A172 (cell line): ENCODE measurements at regions not wholly inside any gene's neighbourhood (a gene's known extent, or its start where the extent isn't known, plus 50 kb on each side); places are given as distances from the start of the nearest gene placed in this dataset.
A peak's percentile ranks its signal among the peaks of the same experiment; 100 is the strongest.
"Not testable (repeated sequence)": the region's sequence is repeated elsewhere in the genome, so short reads cannot be mapped to it uniquely, and the experiment has no call there.

Experiments used
- DNase-seq: peaks from one replicate; pipeline ENCODE4 v3.0.0-alpha.2; 2015; ENCODE audit warnings: low spot score

DNA sequence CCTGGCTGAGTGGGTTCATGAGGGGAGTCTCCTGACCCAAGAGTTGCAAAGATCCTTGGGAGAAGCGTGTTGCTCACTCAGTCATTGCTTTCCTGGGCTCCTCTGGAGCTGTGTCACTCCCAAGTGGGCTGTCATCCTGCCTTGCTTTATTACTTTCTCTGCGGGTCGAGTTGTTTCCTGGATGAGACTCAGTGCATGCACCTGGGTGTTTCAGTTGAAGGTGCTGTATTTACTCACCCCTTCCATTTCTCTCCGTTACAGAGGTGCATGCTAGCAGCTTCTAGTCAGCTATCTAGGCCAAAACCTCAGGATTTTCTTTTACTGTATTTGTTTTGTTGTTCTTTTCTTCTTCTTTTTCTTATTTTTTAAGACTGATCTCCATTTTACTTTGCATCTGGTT is 785.5 kb upstream of the EDIL3 start:
- DNase-seq, result no peak

- DNase-seq, result no peak
Measured at GRCh38 chr5:85173469-85173868, 788.8 kb upstream of the EDIL3 start.

DNA sequence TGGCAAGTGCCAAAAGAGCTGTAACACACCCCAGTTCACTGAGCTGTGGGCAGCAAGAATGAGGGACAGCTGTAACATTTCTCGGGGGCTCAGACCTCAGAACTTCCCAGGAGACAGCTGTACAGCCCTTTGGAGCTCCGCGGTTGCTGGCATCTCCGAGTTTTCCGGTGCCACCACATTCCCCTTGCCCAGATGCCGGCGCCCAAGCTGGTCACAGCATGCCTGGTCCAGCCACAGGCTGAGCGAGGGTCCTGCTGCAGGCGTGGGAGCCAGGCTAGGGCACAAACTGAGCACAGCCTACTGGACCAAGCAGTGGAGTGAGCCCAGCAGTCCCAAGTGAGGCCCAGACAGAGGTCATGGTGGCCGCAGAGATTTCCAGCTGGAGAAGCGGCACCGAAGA is 797.7 kb upstream of the EDIL3 start:
- no peak for DNase-seq

DNA sequence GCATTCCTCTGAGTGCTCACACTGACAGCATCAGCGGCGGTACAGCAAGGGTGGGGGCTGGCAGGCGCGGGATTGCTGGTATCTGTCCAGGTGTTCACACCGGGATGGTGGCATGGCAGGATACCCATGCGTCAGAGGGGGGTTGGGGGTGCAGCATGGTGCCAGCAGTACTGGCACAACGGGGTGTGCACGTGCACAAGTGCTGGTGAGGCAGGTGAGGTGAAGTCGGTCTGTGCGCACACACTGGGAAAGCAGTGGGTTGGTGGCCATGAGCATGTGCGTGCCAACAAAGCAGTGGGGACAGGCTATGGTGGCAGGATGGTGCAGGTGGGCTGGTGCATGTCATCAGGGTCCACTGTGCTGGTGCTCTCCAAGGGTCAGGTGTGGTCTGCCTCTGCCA is 819.6 kb upstream of the EDIL3 start:
- no peak for DNase-seq

- DNase-seq, result no peak
Measured at GRCh38 chr5:85205430-85205829, 820.8 kb upstream of the EDIL3 start.

- DNase-seq, result no peak
Measured at GRCh38 chr5:85225388-85225787, 840.7 kb upstream of the EDIL3 start.

GRCh38 chr5:85249204-85249603 is 864.5 kb upstream of the EDIL3 start:
- DNase-seq, result no peak

DNA sequence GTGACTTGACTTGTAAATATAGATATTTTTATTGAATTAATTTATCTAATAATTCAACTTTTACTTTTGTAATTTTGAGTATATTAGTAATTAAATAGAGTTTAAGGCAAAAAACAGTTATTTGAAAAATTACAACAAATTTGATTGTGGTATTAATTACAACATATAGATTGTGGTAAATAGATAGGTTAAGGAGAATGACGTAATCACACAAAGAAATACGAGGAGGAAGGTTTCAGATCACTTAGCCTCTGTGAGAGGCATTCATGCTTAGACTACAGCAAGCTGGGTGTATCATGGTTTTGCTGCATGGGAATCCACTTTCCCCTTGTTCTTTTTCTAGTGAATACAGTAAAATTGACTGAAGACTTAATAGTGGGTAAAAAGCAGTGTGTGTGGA is 878.4 kb upstream of the EDIL3 start:
- no peak for DNase-seq

- no peak for DNase-seq
Measured at GRCh38 chr5:85266692-85267091, 882.0 kb upstream of the EDIL3 start.

- no peak for DNase-seq
Measured at GRCh38 chr5:85268194-85268593, 883.5 kb upstream of the EDIL3 start.

DNA sequence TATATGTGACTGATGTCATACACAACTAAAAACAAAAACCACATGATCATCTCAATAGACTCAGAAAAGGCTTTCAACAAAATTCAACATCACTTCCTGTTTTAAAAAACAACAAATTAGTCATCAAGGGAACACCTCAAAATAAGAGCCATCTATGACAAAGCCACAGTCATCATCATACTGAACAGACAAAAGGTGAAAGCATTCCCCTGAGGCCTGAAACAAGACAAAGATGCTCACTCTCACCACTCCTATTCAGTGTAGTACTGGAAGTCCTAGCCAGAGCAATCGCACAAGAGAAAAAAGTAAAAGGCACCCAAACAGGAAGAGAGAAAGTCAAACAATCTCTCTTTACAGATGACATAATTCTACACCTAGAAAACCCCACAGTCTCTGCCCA is 893.5 kb upstream of the EDIL3 start:
- peak; percentile 26 for DNase-seq

- no peak for DNase-seq
Measured at GRCh38 chr5:85288914-85289313, 904.2 kb upstream of the EDIL3 start.

- peak; percentile 57 for DNase-seq
Measured at GRCh38 chr5:85293145-85293785, 908.6 kb upstream of the EDIL3 start.

GRCh38 chr5:85304524-85304923 is 919.8 kb upstream of the EDIL3 start:
- DNase-seq, result no peak

DNA sequence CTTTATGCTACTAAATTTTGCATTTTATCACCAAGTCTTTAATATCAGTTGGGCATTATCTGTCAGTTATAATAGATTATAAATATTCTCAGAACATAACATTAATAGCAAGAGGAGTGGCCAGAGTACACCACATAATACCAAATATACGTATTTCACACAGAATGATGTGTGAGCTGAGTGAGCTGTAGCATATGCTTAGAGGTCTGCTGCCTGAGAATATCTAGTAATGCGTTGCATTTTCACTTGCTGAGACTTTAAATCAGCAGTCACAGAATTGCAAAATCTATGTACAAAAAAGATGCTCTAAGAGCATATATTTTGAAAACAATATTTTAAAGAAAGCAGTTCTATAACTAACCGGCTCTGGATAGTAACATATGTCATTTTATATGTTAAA is 921.1 kb upstream of the EDIL3 start:
- no peak for DNase-seq

DNA sequence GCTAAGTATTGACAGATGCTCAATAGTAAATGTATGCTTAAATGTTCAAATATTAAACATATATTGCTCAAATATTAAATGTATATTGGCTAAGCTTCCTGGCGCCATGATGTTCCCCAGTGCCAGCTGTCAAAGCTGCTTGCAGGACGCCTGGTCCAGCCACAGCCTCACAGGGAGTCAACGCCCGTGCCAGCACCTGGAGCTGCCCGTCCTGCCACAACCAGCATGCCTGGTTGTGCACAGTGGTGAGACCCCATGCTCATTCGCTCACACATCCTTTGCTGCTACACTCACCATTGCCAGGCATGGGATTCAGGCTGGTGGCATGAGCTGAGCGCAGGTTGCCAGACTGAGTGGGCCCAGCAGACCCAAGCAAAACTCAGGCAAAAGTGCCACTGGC is 926.9 kb upstream of the EDIL3 start:
- DNase-seq, result no peak

GRCh38 chr5:85320495-85320894 is 935.8 kb upstream of the EDIL3 start:
- no peak for DNase-seq

DNA sequence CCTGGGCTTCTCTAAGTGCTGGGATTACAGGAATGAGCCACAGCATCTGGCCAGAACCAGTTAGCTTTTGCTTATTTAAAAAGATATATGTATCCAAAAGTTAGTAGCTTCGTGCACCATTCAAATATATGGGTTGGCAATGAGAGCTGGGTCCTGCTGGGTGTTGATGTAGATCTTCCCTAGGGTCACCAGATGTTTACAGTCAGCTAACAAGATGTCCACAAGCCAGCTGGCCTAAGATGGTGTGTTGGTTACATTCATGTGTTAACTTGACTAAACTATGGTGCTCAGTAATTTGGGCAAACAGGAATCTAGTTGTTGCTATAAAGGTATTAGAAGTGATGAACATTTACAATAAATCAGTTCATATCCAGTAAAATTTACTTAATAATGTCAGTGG is 948.6 kb upstream of the EDIL3 start:
- DNase-seq, result no peak

GRCh38 chr5:85337435-85337834 is 952.8 kb upstream of the EDIL3 start:
- no peak for DNase-seq

DNA sequence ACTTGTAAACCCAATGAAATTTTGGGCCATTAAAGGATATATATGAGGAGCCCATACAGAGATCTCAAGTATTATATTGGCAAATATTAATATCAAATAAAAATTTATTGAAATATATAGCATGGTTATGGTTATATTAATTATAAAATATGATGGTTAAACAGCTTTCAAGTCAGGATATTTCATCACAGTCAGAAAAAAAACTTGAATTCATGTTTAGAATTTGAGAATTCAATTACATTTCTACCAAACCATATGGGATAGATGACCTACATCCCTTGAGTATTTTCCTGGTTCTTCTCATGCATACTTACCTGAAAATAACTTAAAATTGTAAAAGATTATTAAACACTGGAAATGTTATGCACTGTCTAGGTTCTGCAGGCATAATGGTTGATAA is 956.1 kb upstream of the EDIL3 start:
- DNase-seq, result no peak

DNA sequence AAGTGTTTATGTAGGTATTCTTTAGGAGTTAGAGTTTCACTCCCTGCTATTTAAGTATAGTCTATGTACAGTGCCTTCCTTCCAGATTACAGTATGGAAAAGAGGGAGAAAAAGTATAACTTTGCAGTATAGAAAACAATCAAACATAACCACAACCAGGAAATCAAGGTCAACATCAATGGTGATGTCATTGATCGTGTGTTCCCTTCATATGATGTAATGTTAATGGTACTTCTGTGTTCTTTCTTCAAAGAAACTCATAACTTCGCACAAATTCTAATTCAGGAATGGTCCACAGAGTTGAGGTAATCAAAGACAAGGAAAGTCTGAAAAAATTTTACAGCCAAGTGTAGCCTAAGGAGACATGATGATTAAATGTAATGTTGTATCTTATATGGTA is 961.1 kb upstream of the EDIL3 start:
- no peak for DNase-seq

DNA sequence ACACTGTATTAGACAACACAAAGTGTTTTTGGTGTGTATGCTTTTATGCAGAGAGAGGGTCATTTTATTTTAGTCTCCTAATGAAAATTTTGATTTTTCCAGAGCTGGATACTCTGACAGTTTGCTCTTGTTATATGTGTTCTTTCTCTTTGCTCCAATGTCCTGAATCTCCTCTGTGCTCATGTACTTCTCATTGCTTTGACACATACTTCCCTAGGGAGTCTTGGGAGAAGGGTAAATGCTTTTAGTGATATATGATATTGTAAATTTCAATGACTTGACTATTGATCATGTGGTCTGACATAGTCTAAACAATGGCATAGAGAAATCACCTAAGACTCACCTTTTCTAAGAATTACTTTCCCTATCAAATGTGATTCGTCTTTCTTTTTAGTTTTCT is 972.6 kb upstream of the EDIL3 start:
- no peak for DNase-seq

GRCh38 chr5:85375525-85375924 is 990.8 kb upstream of the EDIL3 start:
- DNase-seq, result no peak

DNA sequence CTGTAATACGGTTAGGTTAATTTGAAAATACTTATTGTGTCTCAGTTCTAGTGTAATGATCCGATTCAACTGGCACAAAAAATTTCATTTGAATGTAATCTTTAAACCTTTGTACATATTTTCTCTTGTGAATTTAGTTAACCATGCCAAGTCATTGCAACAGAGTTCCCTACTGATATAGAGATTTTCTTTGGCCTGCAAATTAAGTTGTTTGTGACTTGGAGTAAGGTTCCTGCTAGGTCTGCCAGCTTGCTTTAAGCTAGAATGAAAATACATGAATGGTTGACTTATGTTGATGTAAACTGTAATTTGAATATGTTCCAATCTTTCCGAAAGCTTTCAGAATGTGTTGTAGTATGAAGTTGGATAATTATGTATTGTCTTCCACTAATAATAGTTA is 1004.1 kb upstream of the EDIL3 start:
- DNase-seq, result no peak

GRCh38 chr5:85392309-85392708 is 1007.6 kb upstream of the EDIL3 start:
- not testable (repeated sequence) for DNase-seq
